Loucy (cell line): ENCODE measurements at regions not wholly inside any gene's neighbourhood (a gene's known extent, or its start where the extent isn't known, plus 50 kb on each side); places are given as distances from the start of the nearest gene placed in this dataset.

Experiments
- H2AFZ ChIP-seq: fragments of 200-600 bp; sonication (generic); 2 replicates; pipeline ENCODE4 v1.6.0; 2016; ENCODE audit warnings: antibody characterized with exemption, mild to moderate bottlenecking, low read length, moderate library complexity
- H3F3A ChIP-seq: fragments of 200-600 bp; 2 replicates; pipeline ENCODE4 v1.6.0; 2016; ENCODE audit warnings: antibody characterized with exemption, low read depth, mild to moderate bottlenecking
- H3K27me3 ChIP-seq: fragments of 200-600 bp; sonication (generic); 2 replicates; pipeline ENCODE4 v1.6.1; 2014; ENCODE audit warnings: low read length, mild to moderate bottlenecking; ENCODE audit not compliant: insufficient read depth, poor library complexity, severe bottlenecking
- H3K36me3 ChIP-seq: fragments of 200-600 bp; sonication (generic); 2 replicates; pipeline ENCODE4 v1.6.1; 2016; ENCODE audit warnings: low read length; ENCODE audit not compliant: insufficient read depth
- H3K4me1 ChIP-seq: fragments of 200-600 bp; sonication (generic); 2 replicates; pipeline ENCODE4 v1.5.1; 2014; ENCODE audit warnings: low read length, mild to moderate bottlenecking; ENCODE audit not compliant: insufficient read depth, poor library complexity, severe bottlenecking
- H3K4me2 ChIP-seq: fragments of 200-600 bp; sonication (generic); 2 replicates; pipeline ENCODE4 v1.6.0; 2014; ENCODE audit warnings: antibody characterized with exemption, low read length, low read depth, mild to moderate bottlenecking; ENCODE audit not compliant: poor library complexity, severe bottlenecking
- H3K4me3 ChIP-seq: fragments of 200-600 bp; sonication (generic); 2 replicates; pipeline ENCODE4 v1.5.1; 2014; ENCODE audit warnings: low read length, mild to moderate bottlenecking, mixed read lengths; ENCODE audit not compliant: poor library complexity, severe bottlenecking
- H3K79me2 ChIP-seq: fragments of 200-600 bp; sonication (generic); 2 replicates; pipeline ENCODE4 v1.6.1; 2014; ENCODE audit warnings: low read length; ENCODE audit not compliant: insufficient read depth
- H3K9ac ChIP-seq: fragments of 200-600 bp; sonication (generic); 2 replicates; pipeline ENCODE4 v1.6.0; 2014; ENCODE audit warnings: mild to moderate bottlenecking, low read depth, low read length, moderate library complexity; ENCODE audit not compliant: poor library complexity, severe bottlenecking
- H3K9me2 ChIP-seq: fragments of 200-600 bp; sonication (generic); replicated peaks from 2 replicates; pipeline ENCODE4 v1.6.1; 2016; ENCODE audit warnings: low read depth, low read length, mixed read lengths
- H3K9me3 ChIP-seq: fragments of 200-600 bp; sonication (generic); 2 replicates; pipeline ENCODE4 v1.6.1; 2014; ENCODE audit warnings: mild to moderate bottlenecking, antibody characterized with exemption, low read length, low read depth; ENCODE audit not compliant: insufficient read depth
- H4K20me1 ChIP-seq: fragments of 200-600 bp; sonication (generic); 2 replicates; pipeline ENCODE4 v1.6.0; 2014; ENCODE audit warnings: antibody characterized with exemption, low read length, mild to moderate bottlenecking; ENCODE audit not compliant: insufficient read depth, poor library complexity, severe bottlenecking
- EZH2phosphoT487 ChIP-seq: fragments of 200-600 bp; IDR thresholded peaks from 2 replicates; pipeline ENCODE4 v1.6.1; 2018; ENCODE audit warnings: antibody characterized with exemption, mild to moderate bottlenecking, moderate library complexity, borderline replicate concordance
- TF ChIP-seq, protein P1 (sequence below): fragments of 200-600 bp; sonication (generic); conservative IDR thresholded peaks from 2 replicates; pipeline ENCODE4 v1.5.1; 2014; ENCODE audit warnings: mild to moderate bottlenecking, antibody characterized with exemption, low read length

DNA sequence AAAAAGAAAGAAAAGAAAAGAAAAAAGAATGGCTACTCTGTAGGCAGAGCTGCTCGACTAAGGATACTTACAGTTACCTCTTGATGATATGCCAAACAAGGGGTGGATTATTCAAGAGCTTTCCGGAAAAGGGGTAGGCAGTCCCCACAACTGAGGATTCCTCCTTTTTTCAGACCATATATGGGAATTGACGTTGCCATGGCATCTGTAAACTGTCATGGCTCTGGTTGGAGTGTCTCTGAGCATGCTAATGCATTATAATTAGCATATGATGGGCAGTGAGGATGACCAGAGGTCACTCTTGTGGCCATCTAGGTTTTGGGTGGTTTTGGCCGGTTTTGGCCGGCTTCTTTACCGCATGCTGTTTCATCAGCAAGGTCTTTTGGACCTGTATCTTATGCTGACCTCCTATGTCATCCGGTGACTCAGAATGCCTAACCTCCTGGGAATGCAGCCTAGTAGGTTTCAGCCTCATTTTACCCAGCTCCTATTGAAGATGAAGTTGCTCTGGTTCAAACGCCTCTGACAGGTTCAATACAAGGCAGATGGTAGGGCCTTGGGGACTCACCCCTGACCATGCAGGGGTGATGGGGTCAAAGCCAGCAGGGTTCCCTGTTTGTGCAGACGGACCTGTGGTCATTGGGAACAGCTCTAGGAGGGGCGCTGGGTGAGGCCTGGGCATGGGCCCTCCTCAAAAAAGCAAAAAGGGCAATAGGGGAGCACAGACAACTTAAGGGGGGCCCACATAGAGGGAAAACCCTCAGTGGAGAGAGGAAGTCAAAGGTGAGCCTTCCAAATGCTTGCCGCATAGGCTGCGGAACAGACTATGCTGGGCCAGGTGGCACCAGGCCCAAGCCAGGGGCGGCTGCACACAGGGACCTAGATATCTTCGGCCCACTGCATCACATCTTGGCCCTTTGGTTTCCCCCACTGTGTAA is 251.2 kb upstream of the RAB6C start:
- Histone ChIP-seq H3K36me3 (no peaks in the 10 kb centered on the region), H3K4me3 (no peak overlapping the region), H3K4me2 (no peak overlapping the region), H2AFZ (no peak overlapping the region), H3K9me3 (no peaks in the 10 kb centered on the region), H3K9me2 (no peaks in the 10 kb centered on the region), H3K27me3 (no peaks in the 10 kb centered on the region), H3K4me1 (no peaks in the 10 kb centered on the region), H4K20me1 (no peaks in the 10 kb centered on the region), H3K79me2 (no peaks in the 10 kb centered on the region), H3F3A (no peaks in the 10 kb centered on the region), H3K9ac (no peak overlapping the region)
- TF ChIP-seq EZH2phosphoT487: no peak
- TF ChIP-seq, protein P1, sequence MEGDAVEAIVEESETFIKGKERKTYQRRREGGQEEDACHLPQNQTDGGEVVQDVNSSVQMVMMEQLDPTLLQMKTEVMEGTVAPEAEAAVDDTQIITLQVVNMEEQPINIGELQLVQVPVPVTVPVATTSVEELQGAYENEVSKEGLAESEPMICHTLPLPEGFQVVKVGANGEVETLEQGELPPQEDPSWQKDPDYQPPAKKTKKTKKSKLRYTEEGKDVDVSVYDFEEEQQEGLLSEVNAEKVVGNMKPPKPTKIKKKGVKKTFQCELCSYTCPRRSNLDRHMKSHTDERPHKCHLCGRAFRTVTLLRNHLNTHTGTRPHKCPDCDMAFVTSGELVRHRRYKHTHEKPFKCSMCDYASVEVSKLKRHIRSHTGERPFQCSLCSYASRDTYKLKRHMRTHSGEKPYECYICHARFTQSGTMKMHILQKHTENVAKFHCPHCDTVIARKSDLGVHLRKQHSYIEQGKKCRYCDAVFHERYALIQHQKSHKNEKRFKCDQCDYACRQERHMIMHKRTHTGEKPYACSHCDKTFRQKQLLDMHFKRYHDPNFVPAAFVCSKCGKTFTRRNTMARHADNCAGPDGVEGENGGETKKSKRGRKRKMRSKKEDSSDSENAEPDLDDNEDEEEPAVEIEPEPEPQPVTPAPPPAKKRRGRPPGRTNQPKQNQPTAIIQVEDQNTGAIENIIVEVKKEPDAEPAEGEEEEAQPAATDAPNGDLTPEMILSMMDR: no peak

DNA sequence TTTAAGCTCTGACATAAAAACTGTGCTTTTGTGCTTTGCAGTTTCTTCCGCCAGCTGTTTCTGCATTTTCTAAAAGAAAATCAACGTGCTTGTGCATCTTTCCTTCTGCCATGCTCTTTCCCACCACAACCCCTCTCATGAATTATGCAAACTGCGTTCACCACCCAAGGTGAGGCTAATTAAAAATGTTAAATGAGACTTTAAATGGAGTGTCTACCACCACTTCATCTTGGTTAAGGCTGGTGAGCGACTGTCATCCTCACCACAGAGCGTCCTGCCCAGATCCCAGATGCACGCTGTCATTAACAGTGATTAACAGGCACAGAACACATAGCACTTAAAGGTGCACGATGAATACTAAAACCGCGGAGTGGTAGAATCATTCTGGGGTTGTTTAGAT is 250.5 kb upstream of the RAB6C start:
- Histone ChIP-seq H3F3A (no peaks in the 10 kb centered on the region), H3K4me2 (no peak overlapping the region), H3K79me2 (no peaks in the 10 kb centered on the region), H3K9ac (no peak overlapping the region), H3K4me3 (no peak overlapping the region), H3K9me2 (no peaks in the 10 kb centered on the region), H3K27me3 (no peaks in the 10 kb centered on the region), H4K20me1 (no peaks in the 10 kb centered on the region), H3K9me3 (no peaks in the 10 kb centered on the region), H2AFZ (no peak overlapping the region), H3K4me1 (no peaks in the 10 kb centered on the region), H3K36me3 (no peaks in the 10 kb centered on the region)
- TF ChIP-seq, protein P1: no peak

DNA sequence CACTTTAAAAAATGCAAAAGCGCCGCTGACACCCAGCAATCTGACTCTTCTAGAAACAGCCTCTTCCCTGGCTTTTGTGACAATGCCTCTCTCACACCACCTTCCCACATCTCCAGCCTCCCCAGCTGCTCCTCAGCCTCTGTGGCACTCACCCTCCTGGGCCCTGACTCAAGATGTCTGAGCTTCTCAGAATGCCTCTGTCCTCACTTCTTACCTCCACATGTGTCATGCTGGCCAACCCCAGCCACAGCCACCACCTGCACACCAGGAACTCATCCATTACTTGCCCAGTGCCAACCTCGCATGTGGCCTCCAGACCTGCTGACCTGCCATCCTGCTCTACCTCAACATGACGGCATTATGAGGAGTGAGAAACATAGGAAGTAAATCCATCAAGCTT is 249.8 kb upstream of the RAB6C start:
- Histone ChIP-seq H3K4me3 (no peak overlapping the region), H3K36me3 (no peaks in the 10 kb centered on the region), H3K4me1 (no peaks in the 10 kb centered on the region), H3K9me3 (no peaks in the 10 kb centered on the region), H3K4me2 (no peak overlapping the region), H3F3A (no peaks in the 10 kb centered on the region), H3K9ac (no peak overlapping the region), H3K27me3 (no peaks in the 10 kb centered on the region), H4K20me1 (no peaks in the 10 kb centered on the region), H3K9me2 (no peaks in the 10 kb centered on the region), H2AFZ (no peak overlapping the region), H3K79me2 (no peaks in the 10 kb centered on the region)
- TF ChIP-seq EZH2phosphoT487: no peak
- TF ChIP-seq, protein P1: no peak
